GM12892 (cell line): ENCODE measurements at regions not wholly inside any gene's neighbourhood (a gene's known extent, or its start where the extent isn't known, plus 50 kb on each side); places are given as distances from the start of the nearest gene placed in this dataset.

Experiments used
- POLR2A ChIP-seq: IDR thresholded peaks from 2 replicates; pipeline ENCODE4 v1.6.1; 2011; ENCODE audit warnings: low read depth, low read length, control low read depth
- POLR2AphosphoS5 ChIP-seq: IDR thresholded peaks from 2 replicates; pipeline ENCODE4 v1.6.1; 2011; ENCODE audit warnings: low read depth, low read length, control low read depth

DNA sequence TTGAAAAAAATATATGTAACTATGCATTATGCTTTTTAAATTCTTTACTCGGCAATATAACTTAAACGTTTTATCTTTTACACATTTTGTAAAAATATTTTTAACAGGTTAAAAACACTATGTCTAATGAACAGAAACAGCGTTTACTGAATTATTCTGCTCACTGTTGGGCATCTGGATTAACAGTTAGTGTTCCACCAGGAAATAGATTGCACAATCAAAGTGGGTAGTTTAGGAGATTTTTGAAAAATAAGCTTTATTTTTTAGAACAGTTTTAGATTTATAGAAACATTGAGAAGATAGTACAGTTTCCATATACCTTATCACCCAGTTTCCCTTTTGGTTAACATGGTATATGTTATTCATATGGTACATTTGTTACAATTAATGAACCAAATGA is 63.1 kb upstream of the FREM3 start:
- TF ChIP-seq POLR2AphosphoS5 (no peak), POLR2A (no peak)
